ENCODE measurements at regions not wholly inside any gene's neighbourhood (a gene's known extent, or its start where the extent isn't known, plus 50 kb on each side); places are given as distances from the start of the nearest gene placed in this dataset.

DNA sequence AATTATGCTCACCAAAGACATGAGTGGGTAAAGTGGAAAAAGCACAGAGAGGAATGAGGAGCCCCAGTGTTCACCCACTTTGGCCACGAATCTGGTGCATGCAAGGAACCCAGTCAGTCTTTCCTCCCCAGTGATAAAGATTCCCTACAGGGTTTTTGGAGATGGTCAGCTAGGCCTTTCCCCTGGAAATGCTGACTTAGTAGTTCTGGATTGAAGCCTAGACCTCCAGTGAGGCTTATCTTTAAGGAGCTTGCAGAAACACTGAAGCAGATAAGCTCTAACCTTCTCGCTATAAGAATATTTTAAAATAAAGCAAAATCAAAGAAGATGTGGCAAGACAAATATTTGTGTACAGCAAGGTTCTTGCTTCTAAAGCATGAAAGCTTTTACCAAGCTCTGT is 178.3 kb upstream of the CCDC68 start:
- DNase-seq (ENCODE audit: low read depth, low spot score) (no peak), ATAC-seq (no peak)
- Histone ChIP-seq H3K4me1 (ENCODE audit: control insufficient read depth in 1 of 2, insufficient read depth in 2 of 2, low read length in 2 of 2) (no peaks in the 10 kb centered on the region), H3K9ac (ENCODE audit: low read length) (no peak overlapping the region), H3K4me2 (ENCODE audit: low read length) (no peak overlapping the region), H3K27me3 (ENCODE audit: insufficient read depth, low read length) (peaks cover 60% of the 10 kb centered on the region), H3K9me3 (ENCODE audit: control insufficient read depth in 1 of 2, insufficient read depth in 1 of 2, low read depth in 1 of 2, low read length in 2 of 2) (no peaks in the 10 kb centered on the region), H3K36me3 (ENCODE audit: control insufficient read depth in 1 of 2, insufficient read depth in 2 of 2, low read length in 2 of 2) (no peaks in the 10 kb centered on the region), H3K9me2 (ENCODE audit: insufficient read depth) (no peaks in the 10 kb centered on the region), H4K20me1 (ENCODE audit: insufficient read depth) (no peaks in the 10 kb centered on the region), H2AFZ (ENCODE audit: low read depth, low read length, poor library complexity, severe bottlenecking) (no peak overlapping the region), H3K79me2 (ENCODE audit: insufficient read depth, low read length) (no peaks in the 10 kb centered on the region), H3K27ac (ENCODE audit: low read depth, low read length) (no peak overlapping the region), H3K4me3 (replicated peaks in 1 of 2; ENCODE audit: low read depth in 1 of 2, low read length in 2 of 2) (no peak overlapping the region)
- intact Hi-C loops (cut with micrococcal nuclease), result no loop called here
- TF ChIP-seq FOSL1 (IDR thresholded peaks at IDR 0.05; ENCODE audit: low read depth) (no peak), TCF7L2 (IDR thresholded peaks at IDR 0.05; ENCODE audit: borderline replicate concordance, extremely low read depth, insufficient read depth, insufficient read length) (no peak), EZH2 (IDR thresholded peaks at IDR 0.05) (no peak), SP1 (IDR thresholded peaks at IDR 0.05; ENCODE audit: low read depth) (no peak), EZH2phosphoT487 (IDR thresholded peaks at IDR 0.05; ENCODE audit: borderline replicate concordance) (no peak), JUND (IDR thresholded peaks at IDR 0.05) (no peak), SRF (IDR thresholded peaks at IDR 0.05; ENCODE audit: low read depth) (no peak), EGR1 (IDR thresholded peaks at IDR 0.05; ENCODE audit: low read depth) (no peak), YY1 (IDR thresholded peaks at IDR 0.05; ENCODE audit: extremely low read depth, insufficient replicate concordance, low read depth, low read length) (no peak), CEBPB (IDR thresholded peaks at IDR 0.05; ENCODE audit: low read depth) (no peak), POLR2A (IDR thresholded peaks at IDR 0.05; ENCODE audit: borderline replicate concordance, extremely low read depth, insufficient read depth, insufficient read length) (no peak), ZNF274 (IDR thresholded peaks at IDR 0.05; ENCODE audit: low read depth, low read length) (no peak), POLR2AphosphoS5 (IDR thresholded peaks at IDR 0.05; ENCODE audit: low read depth, low read length) (no peak), ZFX (IDR thresholded peaks at IDR 0.05) (no peak), RAD21 (IDR thresholded peaks at IDR 0.05; ENCODE audit: low read depth) (no peak)
- TF ChIP-seq, protein P1, sequence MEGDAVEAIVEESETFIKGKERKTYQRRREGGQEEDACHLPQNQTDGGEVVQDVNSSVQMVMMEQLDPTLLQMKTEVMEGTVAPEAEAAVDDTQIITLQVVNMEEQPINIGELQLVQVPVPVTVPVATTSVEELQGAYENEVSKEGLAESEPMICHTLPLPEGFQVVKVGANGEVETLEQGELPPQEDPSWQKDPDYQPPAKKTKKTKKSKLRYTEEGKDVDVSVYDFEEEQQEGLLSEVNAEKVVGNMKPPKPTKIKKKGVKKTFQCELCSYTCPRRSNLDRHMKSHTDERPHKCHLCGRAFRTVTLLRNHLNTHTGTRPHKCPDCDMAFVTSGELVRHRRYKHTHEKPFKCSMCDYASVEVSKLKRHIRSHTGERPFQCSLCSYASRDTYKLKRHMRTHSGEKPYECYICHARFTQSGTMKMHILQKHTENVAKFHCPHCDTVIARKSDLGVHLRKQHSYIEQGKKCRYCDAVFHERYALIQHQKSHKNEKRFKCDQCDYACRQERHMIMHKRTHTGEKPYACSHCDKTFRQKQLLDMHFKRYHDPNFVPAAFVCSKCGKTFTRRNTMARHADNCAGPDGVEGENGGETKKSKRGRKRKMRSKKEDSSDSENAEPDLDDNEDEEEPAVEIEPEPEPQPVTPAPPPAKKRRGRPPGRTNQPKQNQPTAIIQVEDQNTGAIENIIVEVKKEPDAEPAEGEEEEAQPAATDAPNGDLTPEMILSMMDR (IDR thresholded peaks at IDR 0.05 in 2 of 3, conservative IDR thresholded peaks at IDR 0.05 in 1 of 3; ENCODE audit: borderline replicate concordance in 1 of 3, insufficient read depth in 1 of 3, low read depth in 2 of 3, low read length in 2 of 3), result no peak
- TF ChIP-seq, protein P2, sequence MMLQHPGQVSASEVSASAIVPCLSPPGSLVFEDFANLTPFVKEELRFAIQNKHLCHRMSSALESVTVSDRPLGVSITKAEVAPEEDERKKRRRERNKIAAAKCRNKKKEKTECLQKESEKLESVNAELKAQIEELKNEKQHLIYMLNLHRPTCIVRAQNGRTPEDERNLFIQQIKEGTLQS (IDR thresholded peaks at IDR 0.05), result no peak
- TF ChIP-seq, protein P3, sequence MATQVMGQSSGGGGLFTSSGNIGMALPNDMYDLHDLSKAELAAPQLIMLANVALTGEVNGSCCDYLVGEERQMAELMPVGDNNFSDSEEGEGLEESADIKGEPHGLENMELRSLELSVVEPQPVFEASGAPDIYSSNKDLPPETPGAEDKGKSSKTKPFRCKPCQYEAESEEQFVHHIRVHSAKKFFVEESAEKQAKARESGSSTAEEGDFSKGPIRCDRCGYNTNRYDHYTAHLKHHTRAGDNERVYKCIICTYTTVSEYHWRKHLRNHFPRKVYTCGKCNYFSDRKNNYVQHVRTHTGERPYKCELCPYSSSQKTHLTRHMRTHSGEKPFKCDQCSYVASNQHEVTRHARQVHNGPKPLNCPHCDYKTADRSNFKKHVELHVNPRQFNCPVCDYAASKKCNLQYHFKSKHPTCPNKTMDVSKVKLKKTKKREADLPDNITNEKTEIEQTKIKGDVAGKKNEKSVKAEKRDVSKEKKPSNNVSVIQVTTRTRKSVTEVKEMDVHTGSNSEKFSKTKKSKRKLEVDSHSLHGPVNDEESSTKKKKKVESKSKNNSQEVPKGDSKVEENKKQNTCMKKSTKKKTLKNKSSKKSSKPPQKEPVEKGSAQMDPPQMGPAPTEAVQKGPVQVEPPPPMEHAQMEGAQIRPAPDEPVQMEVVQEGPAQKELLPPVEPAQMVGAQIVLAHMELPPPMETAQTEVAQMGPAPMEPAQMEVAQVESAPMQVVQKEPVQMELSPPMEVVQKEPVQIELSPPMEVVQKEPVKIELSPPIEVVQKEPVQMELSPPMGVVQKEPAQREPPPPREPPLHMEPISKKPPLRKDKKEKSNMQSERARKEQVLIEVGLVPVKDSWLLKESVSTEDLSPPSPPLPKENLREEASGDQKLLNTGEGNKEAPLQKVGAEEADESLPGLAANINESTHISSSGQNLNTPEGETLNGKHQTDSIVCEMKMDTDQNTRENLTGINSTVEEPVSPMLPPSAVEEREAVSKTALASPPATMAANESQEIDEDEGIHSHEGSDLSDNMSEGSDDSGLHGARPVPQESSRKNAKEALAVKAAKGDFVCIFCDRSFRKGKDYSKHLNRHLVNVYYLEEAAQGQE (IDR thresholded peaks at IDR 0.05; ENCODE audit: low read depth), result no peak
- RAD21 ChIA-PET (ENCODE audit: low non-redundant PET in 1 of 2, low total read pairs in 2 of 2, uncharacterized antibody in 2 of 2, unreplicated experiment in 2 of 2), result no interaction called here
- CTCF ChIA-PET, result no interaction called here
- POLR2A ChIA-PET, result no interaction called here
- no TSS peak for BruUV-seq (replicated peaks)

Measured in HCT116 (cell line).